Left ventricle myocardium inferior (tissue), 1 donor: ENCODE measurements at regions not wholly inside any gene's neighbourhood (a gene's known extent, or its start where the extent isn't known, plus 50 kb on each side); places are given as distances from the start of the nearest gene placed in this dataset.

Experiments used
- DNase-seq: peaks from one replicate; pipeline ENCODE4 v3.0.0-alpha.2; 2020
- H3K27ac ChIP-seq: fragments of 200-600 bp; replicated peaks from 2 replicates; pipeline ENCODE4 v1.8.0; 2021
- H3K27me3 ChIP-seq: fragments of 200-600 bp; 2 replicates; pipeline ENCODE4 v1.8.0; 2021; ENCODE audit warnings: low read depth
- H3K36me3 ChIP-seq: fragments of 200-600 bp; 2 replicates; pipeline ENCODE4 v1.8.0; 2021
- H3K4me1 ChIP-seq: fragments of 200-600 bp; 2 replicates; pipeline ENCODE4 v1.8.0; 2021
- H3K4me3 ChIP-seq: fragments of 200-600 bp; 2 replicates; pipeline ENCODE4 v1.8.0; 2021; ENCODE audit warnings: mild to moderate bottlenecking, moderate library complexity
- H3K9me3 ChIP-seq: fragments of 200-600 bp; replicated peaks from 2 replicates; pipeline ENCODE4 v1.8.0; 2021
- CTCF ChIP-seq: fragments of 200-600 bp; IDR thresholded peaks from 2 replicates; pipeline ENCODE4 v1.8.0; 2021; ENCODE audit warnings: antibody characterized with exemption, mild to moderate bottlenecking, borderline replicate concordance
- intact Hi-C: fragments of 100-400 bp; cut with micrococcal nuclease; formaldehyde crosslinking; loops from one replicate; pipeline ENCODE4 v1.11.0; 2022
- donor health status: DM: no; HTN: yes; CAD: no; lungs with severe emphysema.

- no peaks in the 10 kb centered on the region for H3K9me3 ChIP-seq
- H3K4me3 ChIP-seq, result no peak overlapping the region
- TF ChIP-seq CTCF, result no peak
- DNase-seq, result no peak
- intact Hi-C loops, result no loop called here
- no peaks in the 10 kb centered on the region for H3K36me3 ChIP-seq
- no peak overlapping the region for H3K27ac ChIP-seq
- peaks cover 25% of the 10 kb centered on the region for H3K4me1 ChIP-seq
- no peaks in the 10 kb centered on the region for H3K27me3 ChIP-seq
These were observed 170.6 kb downstream of the IBTK start for GRCh38 chr6:82076916-82077315.

- no peak for TF ChIP-seq CTCF
- Histone ChIP-seq H3K36me3 (no peaks in the 10 kb centered on the region), H3K27me3 (no peaks in the 10 kb centered on the region), H3K9me3 (no peaks in the 10 kb centered on the region), H3K4me3 (no peak overlapping the region), H3K4me1 (peaks cover 25% of the 10 kb centered on the region), H3K27ac (no peak overlapping the region)
- no peak for DNase-seq
- intact Hi-C loops, result no loop called here
These were observed 173.0 kb downstream of the IBTK start for GRCh38 chr6:82074556-82074955.

- Histone ChIP-seq H3K4me1 (peaks cover 25% of the 10 kb centered on the region), H3K36me3 (no peaks in the 10 kb centered on the region), H3K27me3 (no peaks in the 10 kb centered on the region), H3K9me3 (no peaks in the 10 kb centered on the region), H3K27ac (no peak overlapping the region), H3K4me3 (no peak overlapping the region)
- TF ChIP-seq CTCF, result no peak
- DNase-seq, result no peak
- intact Hi-C loops, result no loop called here
These were observed 174.1 kb downstream of the IBTK start for GRCh38 chr6:82073484-82073883.

- no peak overlapping the region for H3K27ac ChIP-seq
- no peaks in the 10 kb centered on the region for H3K9me3 ChIP-seq
- no peaks in the 10 kb centered on the region for H3K36me3 ChIP-seq
- intact Hi-C loops, result no loop called here
- no peaks in the 10 kb centered on the region for H3K27me3 ChIP-seq
- no peak for DNase-seq
- peaks cover 25% of the 10 kb centered on the region for H3K4me1 ChIP-seq
- no peak for TF ChIP-seq CTCF
- no peak overlapping the region for H3K4me3 ChIP-seq
These were observed 174.8 kb downstream of the IBTK start for GRCh38 chr6:82072751-82073150.

GRCh38 chr6:82072121-82072521 is 175.4 kb downstream of the IBTK start:
- TF ChIP-seq CTCF, result no peak
- Histone ChIP-seq H3K27ac (no peak overlapping the region), H3K9me3 (no peaks in the 10 kb centered on the region), H3K36me3 (no peaks in the 10 kb centered on the region), H3K4me1 (peaks cover 29% of the 10 kb centered on the region), H3K4me3 (no peak overlapping the region), H3K27me3 (no peaks in the 10 kb centered on the region)
- intact Hi-C loops, result no loop called here
- no peak for DNase-seq

GRCh38 chr6:82068721-82069120 is 178.8 kb downstream of the IBTK start:
- TF ChIP-seq CTCF, result no peak
- intact Hi-C loops, result no loop called here

More at GRCh38 chr6:82068721-82069120, 178.8 kb downstream of the IBTK start:
- H3K27ac ChIP-seq, result no peak overlapping the region
- no peak overlapping the region for H3K4me3 ChIP-seq
- no peaks in the 10 kb centered on the region for H3K9me3 ChIP-seq
- H3K27me3 ChIP-seq, result no peaks in the 10 kb centered on the region
- peaks cover 13% of the 10 kb centered on the region for H3K4me1 ChIP-seq
- no peak for DNase-seq
- H3K36me3 ChIP-seq, result no peaks in the 10 kb centered on the region
